GM23338 (cell line): ENCODE measurements at regions not wholly inside any gene's neighbourhood (a gene's known extent, or its start where the extent isn't known, plus 50 kb on each side); places are given as distances from the start of the nearest gene placed in this dataset.

ENCODE experiments used
- ATAC-seq: fragments of 200-7000 bp; cut with Tn5 transposase; 3 replicates; pipeline ENCODE4 v1.9.1; 2020
- DNase-seq: peaks from one replicate; pipeline ENCODE4 v3.0.0-alpha.2; 2015; ENCODE audit warnings: low spot score
- H2AFZ ChIP-seq: fragments of 200-600 bp; sonication (generic); 2 replicates; pipeline ENCODE4 v1.8.0; 2016; ENCODE audit warnings: antibody characterized with exemption, mild to moderate bottlenecking, moderate library complexity
- H3F3A ChIP-seq: fragments of 200-600 bp; sonication (generic); replicated peaks from 2 replicates; pipeline ENCODE4 v1.8.0; 2017; ENCODE audit warnings: antibody characterized with exemption, mixed run types, low read depth
- H3K27ac ChIP-seq: fragments of 200-600 bp; sonication (generic); 2 replicates; pipeline ENCODE4 v1.6.1; 2016; ENCODE audit warnings: low read depth
- H3K27me3 ChIP-seq: fragments of 200-600 bp; sonication (generic); 2 replicates; pipeline ENCODE4 v1.8.0; 2016; ENCODE audit warnings: mild to moderate bottlenecking, mixed run types, moderate library complexity; ENCODE audit not compliant: insufficient read depth
- H3K36me3 ChIP-seq: fragments of 200-600 bp; sonication (generic); 2 replicates; pipeline ENCODE4 v1.8.0; 2016; ENCODE audit warnings: mild to moderate bottlenecking; ENCODE audit not compliant: insufficient read depth
- H3K4me1 ChIP-seq: fragments of 200-600 bp; sonication (generic); 2 replicates; pipeline ENCODE4 v1.8.0; 2016; ENCODE audit warnings: mild to moderate bottlenecking, moderate library complexity; ENCODE audit not compliant: insufficient read depth
- H3K4me2 ChIP-seq: fragments of 200-600 bp; sonication (generic); 2 replicates; pipeline ENCODE4 v1.7.1; 2017; ENCODE audit warnings: mixed run types
- H3K4me3 ChIP-seq: fragments of 200-600 bp; sonication (generic); 2 replicates; pipeline ENCODE4 v1.6.1; 2016; ENCODE audit warnings: mixed run types
- H3K79me2 ChIP-seq: fragments of 200-600 bp; sonication (generic); replicated peaks from 2 replicates; pipeline ENCODE4 v1.8.0; 2017; ENCODE audit warnings: mild to moderate bottlenecking; ENCODE audit not compliant: insufficient read depth
- H3K9me2 ChIP-seq: fragments of 200-600 bp; sonication (generic); 2 replicates; pipeline ENCODE4 v1.8.0; 2017; ENCODE audit not compliant: insufficient read depth
- H4K20me1 ChIP-seq: fragments of 200-600 bp; sonication (generic); replicated peaks from 2 replicates; pipeline ENCODE4 v1.8.0; 2017; ENCODE audit warnings: mild to moderate bottlenecking; ENCODE audit not compliant: insufficient read depth
- H3K27ac Mint-ChIP-seq: 2 replicates; pipeline ENCODE4 v1.8.0; 2020; ENCODE audit warnings: inconsistent platforms, mild to moderate bottlenecking, moderate library complexity, mixed read lengths
- H3K27me3 Mint-ChIP-seq: 3 replicates; pipeline ENCODE4 v1.8.0; 2022; ENCODE audit warnings: low read depth, mild to moderate bottlenecking, moderate library complexity, mixed read lengths, inconsistent platforms; ENCODE audit not compliant: insufficient read depth, poor library complexity
- H3K36me3 Mint-ChIP-seq: 3 replicates; pipeline ENCODE4 v1.8.0; 2021; ENCODE audit warnings: low read depth, mild to moderate bottlenecking, inconsistent platforms, moderate library complexity, mixed read lengths
- H3K4me1 Mint-ChIP-seq: 3 replicates; pipeline ENCODE4 v1.8.0; 2020; ENCODE audit warnings: mild to moderate bottlenecking, inconsistent platforms, mixed read lengths
- H3K4me3 Mint-ChIP-seq: 3 replicates; pipeline ENCODE4 v1.8.0; 2021; ENCODE audit warnings: moderate library complexity, mild to moderate bottlenecking, inconsistent platforms, mixed read lengths
- H3K9me3 Mint-ChIP-seq: 3 replicates; pipeline ENCODE4 v1.8.0; 2020; ENCODE audit warnings: moderate library complexity, mild to moderate bottlenecking, inconsistent platforms, mixed read lengths
- CREB1 ChIP-seq: fragments of 250-450 bp; sonication (Bioruptor Pico); IDR thresholded peaks from 2 replicates; pipeline ENCODE4 v1.5.0; 2020; ENCODE audit warnings: low read depth, mild to moderate bottlenecking, moderate library complexity
- EZH2 ChIP-seq: fragments of 200-600 bp; sonication (generic); IDR thresholded peaks from one replicate; pipeline ENCODE4 v1.8.0; 2017; ENCODE audit warnings: antibody characterized with exemption, mild to moderate bottlenecking, low read depth; ENCODE audit not compliant: unreplicated experiment
- JUNB ChIP-seq: IDR thresholded peaks from one replicate; pipeline ENCODE4 v1.6.1; 2016; ENCODE audit warnings: antibody characterized with exemption; ENCODE audit not compliant: unreplicated experiment
- NANOG ChIP-seq: IDR thresholded peaks from 2 replicates; pipeline ENCODE4 v1.6.1; 2016; ENCODE audit warnings: antibody characterized with exemption, borderline replicate concordance
- POLR2AphosphoS5 ChIP-seq: IDR thresholded peaks from 2 replicates; pipeline ENCODE4 v1.6.1; 2016; ENCODE audit warnings: antibody characterized with exemption, low read depth
- STAT1 ChIP-seq: IDR thresholded peaks from one replicate; pipeline ENCODE4 v1.6.1; 2016; ENCODE audit warnings: antibody characterized with exemption; ENCODE audit not compliant: unreplicated experiment
- ZNF114 ChIP-seq: fragments of 250-450 bp; sonication (Bioruptor Pico); IDR thresholded peaks from 2 replicates; pipeline ENCODE4 v1.5.0; 2020; ENCODE audit warnings: mild to moderate bottlenecking, moderate library complexity
- ZNF331 ChIP-seq: fragments of 250-450 bp; sonication (Bioruptor Pico); IDR thresholded peaks from 2 replicates; pipeline ENCODE4 v1.5.0; 2020; ENCODE audit warnings: low read depth, mild to moderate bottlenecking, moderate library complexity
- TF ChIP-seq, protein P1 (sequence below), 2 experiments: fragments of 200-600 bp in 1 of 2; sonication (generic) in 1 of 2; conservative IDR thresholded peaks; 2 replicates each; pipeline versions ENCODE4 v1.5.1 to v1.6.1; 2016 to 2017; ENCODE audit warnings: antibody characterized with exemption in 2 of 2, low read depth in 2 of 2, mild to moderate bottlenecking in 2 of 2, moderate library complexity in 1 of 2
- TF ChIP-seq, protein P2 (sequence below): IDR thresholded peaks from 2 replicates; pipeline ENCODE4 v1.6.1; 2016; ENCODE audit warnings: antibody characterized with exemption
- TF ChIP-seq, protein P3 (sequence below): IDR thresholded peaks from one replicate; pipeline ENCODE4 v1.6.1; 2018; ENCODE audit warnings: antibody characterized with exemption; ENCODE audit not compliant: unreplicated experiment

DNA sequence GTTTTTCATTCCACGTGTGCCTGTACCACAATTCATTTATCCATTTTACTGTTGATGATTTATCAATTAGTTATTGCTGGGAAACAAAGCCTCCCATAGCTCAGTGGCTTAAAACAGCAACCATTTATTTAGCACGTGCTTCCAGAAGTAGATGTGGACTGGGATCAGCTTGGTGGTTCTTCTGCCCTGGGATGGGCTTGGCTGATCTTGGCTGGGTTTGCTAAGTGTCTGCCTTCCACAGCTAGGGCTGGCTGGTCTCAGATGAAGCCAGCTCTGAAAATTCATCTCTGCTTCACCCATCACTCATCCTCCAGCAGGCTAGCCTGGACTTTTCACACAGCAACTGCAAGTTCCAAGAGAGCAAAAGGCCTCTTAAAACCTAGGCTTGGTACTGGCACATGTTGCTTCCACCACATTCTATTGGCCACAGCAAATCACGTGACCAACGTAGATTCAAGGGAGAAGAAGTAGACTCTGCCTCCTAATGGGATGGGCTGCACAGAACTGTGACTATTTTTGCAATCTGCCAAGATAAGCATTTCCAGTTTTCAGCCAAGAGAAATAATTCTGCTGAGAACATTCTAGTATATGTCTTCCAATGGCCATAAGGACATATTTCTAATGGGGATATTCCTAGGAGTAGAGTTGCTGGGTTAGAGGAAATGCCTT lies 124.9 kb downstream of the MN1 start:
- Histone ChIP-seq H3K4me3 (no peak overlapping the region), H3K36me3 (peaks cover 19% of the 10 kb centered on the region), H3F3A (peaks cover 5% of the 10 kb centered on the region; the same call in 1 of the 2 replicates), H4K20me1 (peaks cover 6% of the 10 kb centered on the region), H3K4me1 (peaks cover 37% of the 10 kb centered on the region), H3K27me3 (no peaks in the 10 kb centered on the region), H2AFZ (no peak overlapping the region), H3K27ac (no peak overlapping the region), H3K79me2 (0 out of 2 replicates have a peak, but pooled peaks cover 16% of the 10 kb centered on the region), H3K4me2 (no peak overlapping the region), H3K9me2 (no peaks in the 10 kb centered on the region)
- TF ChIP-seq ZNF331 (CRISPR knock-in tag) (peak; percentile 51; the same call in 1 of the 2 replicates), POLR2AphosphoS5 (no peak)
- ATAC-seq (no peak), DNase-seq (no peak)
- H3K27ac Mint-ChIP-seq = no peak overlapping the region
- peaks cover 13% of the 10 kb centered on the region for H3K27me3 Mint-ChIP-seq
- H3K9me3 Mint-ChIP-seq = no peaks in the 10 kb centered on the region
- no peak overlapping the region for H3K4me3 Mint-ChIP-seq
- H3K4me1 Mint-ChIP-seq = peaks cover 37% of the 10 kb centered on the region
- peaks cover 51% of the 10 kb centered on the region for H3K36me3 Mint-ChIP-seq

DNA sequence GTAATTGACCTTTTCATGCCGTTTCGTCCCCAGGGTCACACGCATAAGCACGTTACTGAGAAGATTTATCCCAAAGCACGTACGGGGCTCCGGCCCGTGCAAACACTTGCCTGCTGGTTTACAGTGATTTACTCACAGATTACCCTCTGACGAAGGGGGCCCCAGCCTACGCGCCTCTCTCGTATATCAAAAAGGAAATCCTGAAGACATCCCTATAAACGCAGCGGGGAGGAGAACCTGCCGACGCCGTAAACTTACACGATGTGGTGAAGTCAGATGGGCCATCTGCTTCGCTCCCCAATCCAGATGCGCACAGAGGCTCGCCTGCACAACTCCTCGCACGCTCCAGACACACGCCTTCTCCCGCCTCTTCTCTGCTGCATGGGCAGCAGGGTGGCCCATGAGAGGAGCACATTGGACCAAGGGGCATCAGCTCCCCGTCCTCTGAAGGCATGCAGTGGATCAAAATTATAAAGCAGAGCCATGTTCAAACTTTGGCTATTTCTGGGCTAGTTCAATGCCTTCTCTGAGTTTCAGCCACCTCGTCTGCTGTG lies 123.6 kb downstream of the MN1 start:
- peaks cover 19% of the 10 kb centered on the region for H3K36me3 ChIP-seq
- H3K4me1 ChIP-seq = peaks cover 38% of the 10 kb centered on the region
- H3K27me3 ChIP-seq = no peaks in the 10 kb centered on the region
- no peak for ATAC-seq
- Mint-ChIP-seq H3K4me1 (peaks cover 45% of the 10 kb centered on the region), H3K9me3 (no peaks in the 10 kb centered on the region), H3K4me3 (no peak overlapping the region), H3K36me3 (peaks cover 46% of the 10 kb centered on the region), H3K27ac (no peak overlapping the region; the same call in 1 of the 2 replicates), H3K27me3 (peaks cover 11% of the 10 kb centered on the region)
- no peak overlapping the region for H3K4me3 ChIP-seq
- H4K20me1 ChIP-seq = peaks cover 6% of the 10 kb centered on the region
- no peak overlapping the region for H2AFZ ChIP-seq
- peaks cover 5% of the 10 kb centered on the region; the same call in 1 of the 2 replicates for H3F3A ChIP-seq
- no peak for DNase-seq
- no peak overlapping the region for H3K27ac ChIP-seq
- H3K4me2 ChIP-seq = no peak overlapping the region
- no peaks in the 10 kb centered on the region for H3K9me2 ChIP-seq
- 0 out of 2 replicates have a peak, but pooled peaks cover 16% of the 10 kb centered on the region for H3K79me2 ChIP-seq
- TF ChIP-seq, protein P1, sequence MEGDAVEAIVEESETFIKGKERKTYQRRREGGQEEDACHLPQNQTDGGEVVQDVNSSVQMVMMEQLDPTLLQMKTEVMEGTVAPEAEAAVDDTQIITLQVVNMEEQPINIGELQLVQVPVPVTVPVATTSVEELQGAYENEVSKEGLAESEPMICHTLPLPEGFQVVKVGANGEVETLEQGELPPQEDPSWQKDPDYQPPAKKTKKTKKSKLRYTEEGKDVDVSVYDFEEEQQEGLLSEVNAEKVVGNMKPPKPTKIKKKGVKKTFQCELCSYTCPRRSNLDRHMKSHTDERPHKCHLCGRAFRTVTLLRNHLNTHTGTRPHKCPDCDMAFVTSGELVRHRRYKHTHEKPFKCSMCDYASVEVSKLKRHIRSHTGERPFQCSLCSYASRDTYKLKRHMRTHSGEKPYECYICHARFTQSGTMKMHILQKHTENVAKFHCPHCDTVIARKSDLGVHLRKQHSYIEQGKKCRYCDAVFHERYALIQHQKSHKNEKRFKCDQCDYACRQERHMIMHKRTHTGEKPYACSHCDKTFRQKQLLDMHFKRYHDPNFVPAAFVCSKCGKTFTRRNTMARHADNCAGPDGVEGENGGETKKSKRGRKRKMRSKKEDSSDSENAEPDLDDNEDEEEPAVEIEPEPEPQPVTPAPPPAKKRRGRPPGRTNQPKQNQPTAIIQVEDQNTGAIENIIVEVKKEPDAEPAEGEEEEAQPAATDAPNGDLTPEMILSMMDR (conservative IDR thresholded peaks at IDR 0.05; ENCODE audit: low read depth in 2 of 2) = no peak
- no peak for TF ChIP-seq EZH2
- TF ChIP-seq CREB1 (CRISPR knock-in tag) = no peak
- TF ChIP-seq, protein P2, sequence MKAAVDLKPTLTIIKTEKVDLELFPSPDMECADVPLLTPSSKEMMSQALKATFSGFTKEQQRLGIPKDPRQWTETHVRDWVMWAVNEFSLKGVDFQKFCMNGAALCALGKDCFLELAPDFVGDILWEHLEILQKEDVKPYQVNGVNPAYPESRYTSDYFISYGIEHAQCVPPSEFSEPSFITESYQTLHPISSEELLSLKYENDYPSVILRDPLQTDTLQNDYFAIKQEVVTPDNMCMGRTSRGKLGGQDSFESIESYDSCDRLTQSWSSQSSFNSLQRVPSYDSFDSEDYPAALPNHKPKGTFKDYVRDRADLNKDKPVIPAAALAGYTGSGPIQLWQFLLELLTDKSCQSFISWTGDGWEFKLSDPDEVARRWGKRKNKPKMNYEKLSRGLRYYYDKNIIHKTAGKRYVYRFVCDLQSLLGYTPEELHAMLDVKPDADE = no peak
- TF ChIP-seq NANOG = no peak
- no peak for TF ChIP-seq ZNF114 (CRISPR knock-in tag)
- TF ChIP-seq JUNB = no peak
- TF ChIP-seq ZNF331 (CRISPR knock-in tag) = no peak
- TF ChIP-seq, protein P3, sequence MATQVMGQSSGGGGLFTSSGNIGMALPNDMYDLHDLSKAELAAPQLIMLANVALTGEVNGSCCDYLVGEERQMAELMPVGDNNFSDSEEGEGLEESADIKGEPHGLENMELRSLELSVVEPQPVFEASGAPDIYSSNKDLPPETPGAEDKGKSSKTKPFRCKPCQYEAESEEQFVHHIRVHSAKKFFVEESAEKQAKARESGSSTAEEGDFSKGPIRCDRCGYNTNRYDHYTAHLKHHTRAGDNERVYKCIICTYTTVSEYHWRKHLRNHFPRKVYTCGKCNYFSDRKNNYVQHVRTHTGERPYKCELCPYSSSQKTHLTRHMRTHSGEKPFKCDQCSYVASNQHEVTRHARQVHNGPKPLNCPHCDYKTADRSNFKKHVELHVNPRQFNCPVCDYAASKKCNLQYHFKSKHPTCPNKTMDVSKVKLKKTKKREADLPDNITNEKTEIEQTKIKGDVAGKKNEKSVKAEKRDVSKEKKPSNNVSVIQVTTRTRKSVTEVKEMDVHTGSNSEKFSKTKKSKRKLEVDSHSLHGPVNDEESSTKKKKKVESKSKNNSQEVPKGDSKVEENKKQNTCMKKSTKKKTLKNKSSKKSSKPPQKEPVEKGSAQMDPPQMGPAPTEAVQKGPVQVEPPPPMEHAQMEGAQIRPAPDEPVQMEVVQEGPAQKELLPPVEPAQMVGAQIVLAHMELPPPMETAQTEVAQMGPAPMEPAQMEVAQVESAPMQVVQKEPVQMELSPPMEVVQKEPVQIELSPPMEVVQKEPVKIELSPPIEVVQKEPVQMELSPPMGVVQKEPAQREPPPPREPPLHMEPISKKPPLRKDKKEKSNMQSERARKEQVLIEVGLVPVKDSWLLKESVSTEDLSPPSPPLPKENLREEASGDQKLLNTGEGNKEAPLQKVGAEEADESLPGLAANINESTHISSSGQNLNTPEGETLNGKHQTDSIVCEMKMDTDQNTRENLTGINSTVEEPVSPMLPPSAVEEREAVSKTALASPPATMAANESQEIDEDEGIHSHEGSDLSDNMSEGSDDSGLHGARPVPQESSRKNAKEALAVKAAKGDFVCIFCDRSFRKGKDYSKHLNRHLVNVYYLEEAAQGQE = no peak
- TF ChIP-seq STAT1 = no peak
